Spleen (tissue), 7 donors: ENCODE measurements at regions not wholly inside any gene's neighbourhood (a gene's known extent, or its start where the extent isn't known, plus 50 kb on each side); places are given as distances from the start of the nearest gene placed in this dataset.

ENCODE experiments used
- CTCF ChIP-seq, 11 experiments: fragments of 200-600 bp in 7 of 11; fragments of 450-650 bp in 4 of 11; sonication (generic) in 4 of 11; IDR thresholded peaks in 8 of 11; conservative IDR thresholded peaks in 3 of 11; 1 replicate in 7 of 11; 2 replicates in 4 of 11; pipeline versions ENCODE4 v1.4.0 to v1.8.0; 2016 to 2021; ENCODE audit warnings: antibody characterized with exemption in 11 of 11, inconsistent platforms in 4 of 11, mild to moderate bottlenecking in 1 of 11
- POLR2A ChIP-seq, 3 donors: fragments of 450-650 bp; IDR thresholded peaks; one replicate each; pipeline ENCODE4 v1.5.1; 2017; ENCODE audit warnings: antibody characterized with exemption in 3 of 3, mild to moderate bottlenecking in 1 of 3
- donor health status: DM: no; HTN: no; CAD: no; lungs with moderate emphysema.
- donor health status: DM: no; HTN: no; CAD: no.
- donor health status: DM: no; HTN: no; CAD: no.

GRCh38 chr9:29176786-29177185, 1603.5 kb upstream of the C9orf72 start:
- TF ChIP-seq POLR2A (IDR thresholded peaks at IDR 0.05) (no peak), CTCF (IDR thresholded peaks at IDR 0.05 in 8 of 11, conservative IDR thresholded peaks at IDR 0.05 in 3 of 11) (no peak)
